CD8-positive, alpha-beta memory T cell (primary cell): ENCODE measurements at regions not wholly inside any gene's neighbourhood (a gene's known extent, or its start where the extent isn't known, plus 50 kb on each side); places are given as distances from the start of the nearest gene placed in this dataset.

Source experiments
- CTCF ChIA-PET: fragments of 350-600 bp; sonication (Branson Sonifier 250); formaldehyde crosslinking; loops from one replicate; lab custom pipeline; 2021; ENCODE audit warnings: antibody characterized with exemption; lab: Charles Lee
- POLR2A ChIA-PET: fragments of 350-600 bp; sonication (Branson Sonifier 250); formaldehyde crosslinking; loops from one replicate; lab custom pipeline; 2021; ENCODE audit warnings: antibody characterized with exemption; lab: Charles Lee
- DNase-seq, 5 donors: peaks; one replicate each; pipeline versions ENCODE4 v3.0.0 to v3.0.0-alpha.2; 2020 to 2022; ENCODE audit warnings: mixed read lengths in 1 of 5
- H3K27ac ChIP-seq: one replicate; pipeline ENCODE4 v1.7.0; 2013; ENCODE audit warnings: low read depth, mild to moderate bottlenecking, low read length, moderate library complexity
- H3K27me3 ChIP-seq: 2 replicates; pipeline ENCODE4 v1.7.0; 2013; ENCODE audit warnings: low read length, mild to moderate bottlenecking; ENCODE audit not compliant: insufficient read depth, poor library complexity, severe bottlenecking
- H3K36me3 ChIP-seq: 2 replicates; pipeline ENCODE4 v1.7.0; 2013; ENCODE audit warnings: mild to moderate bottlenecking, low read length, moderate library complexity; ENCODE audit not compliant: insufficient read depth
- H3K4me1 ChIP-seq: 2 replicates; pipeline ENCODE4 v1.7.0; 2013; ENCODE audit warnings: mild to moderate bottlenecking, low read length, moderate library complexity; ENCODE audit not compliant: insufficient read depth
- H3K4me3 ChIP-seq: 2 replicates; pipeline ENCODE4 v1.7.0; 2013; ENCODE audit warnings: mild to moderate bottlenecking, low read length
- H3K9me3 ChIP-seq: 2 replicates; pipeline ENCODE4 v1.7.0; 2013; ENCODE audit warnings: mild to moderate bottlenecking, low read length
- H3K27ac Mint-ChIP-seq, 8 donors: one replicate each; pipeline ENCODE4 v1.8.0; 2020 to 2021; ENCODE audit warnings: mixed read lengths in 8 of 8, mild to moderate bottlenecking in 6 of 8, inconsistent platforms in 3 of 8, moderate library complexity in 3 of 8
- H3K27me3 Mint-ChIP-seq, 2 donors: one replicate each; pipeline ENCODE4 v1.8.0; 2020 to 2021; ENCODE audit warnings: mixed read lengths in 2 of 2, mild to moderate bottlenecking in 1 of 2, moderate library complexity in 1 of 2
- H3K36me3 Mint-ChIP-seq, 3 donors: one replicate each; pipeline ENCODE4 v1.8.0; 2020 to 2021; ENCODE audit warnings: mixed read lengths in 3 of 3, inconsistent platforms in 1 of 3, mild to moderate bottlenecking in 1 of 3
- H3K4me1 Mint-ChIP-seq, 3 donors: one replicate each; pipeline ENCODE4 v1.8.0; 2020 to 2021; ENCODE audit warnings: mixed read lengths in 3 of 3, inconsistent platforms in 1 of 3, mild to moderate bottlenecking in 1 of 3
- H3K4me3 Mint-ChIP-seq, 7 donors: one replicate each; pipeline ENCODE4 v1.8.0; 2020 to 2021; ENCODE audit warnings: mixed read lengths in 7 of 7, mild to moderate bottlenecking in 6 of 7, moderate library complexity in 4 of 7, inconsistent platforms in 2 of 7
- H3K9me3 Mint-ChIP-seq, 5 donors: one replicate each; pipeline ENCODE4 v1.8.0; 2020 to 2022; ENCODE audit warnings: mixed read lengths in 5 of 5, mild to moderate bottlenecking in 3 of 5, moderate library complexity in 2 of 5, inconsistent platforms in 1 of 5

- DNase-seq: no peak
- H3K9me3 ChIP-seq: no peaks in the 10 kb centered on the region
- Mint-ChIP-seq H3K4me1 (peaks cover 6 to 7% (median 7%) of the 10 kb centered on the region in 3 donors), H3K36me3 (peaks cover 0 to 6% (median 0%) of the 10 kb centered on the region in 3 donors), H3K4me3 (no peak overlapping the region), H3K27me3 (peaks cover 0 to 3% of the 10 kb centered on the region in 2 donors), H3K27ac (no peak overlapping the region), H3K9me3 (peaks cover 0 to 6% (median 3%) of the 10 kb centered on the region in 5 donors)
- CTCF ChIA-PET: no interaction called here
- H3K36me3 ChIP-seq: no peaks in the 10 kb centered on the region
- no peaks in the 10 kb centered on the region for H3K27me3 ChIP-seq
- POLR2A ChIA-PET: no interaction called here
- no peak overlapping the region for H3K4me3 ChIP-seq
- H3K4me1 ChIP-seq: no peaks in the 10 kb centered on the region
- H3K27ac ChIP-seq: no peak overlapping the region
Observed at GRCh38 chr6:14243597-14243996, 126.0 kb downstream of the CD83 start.

- Histone ChIP-seq H3K4me3 (no peak overlapping the region), H3K9me3 (no peaks in the 10 kb centered on the region), H3K27me3 (no peaks in the 10 kb centered on the region), H3K4me1 (no peaks in the 10 kb centered on the region), H3K27ac (no peak overlapping the region), H3K36me3 (no peaks in the 10 kb centered on the region)
- H3K36me3 Mint-ChIP-seq: no peaks in the 10 kb centered on the region
- no peak for DNase-seq
- H3K9me3 Mint-ChIP-seq: no peaks in the 10 kb centered on the region
- no peaks in the 10 kb centered on the region for H3K27me3 Mint-ChIP-seq
- H3K27ac Mint-ChIP-seq: no peak overlapping the region
- ChIA-PET POLR2A (no interaction called here), CTCF (no interaction called here)
- H3K4me1 Mint-ChIP-seq: no peaks in the 10 kb centered on the region
- no peak overlapping the region for H3K4me3 Mint-ChIP-seq
Observed at GRCh38 chr6:14246876-14247275, 129.3 kb downstream of the CD83 start.

GRCh38 chr6:14250573-14250972, 133.0 kb downstream of the CD83 start:
- Mint-ChIP-seq H3K4me1 (no peaks in the 10 kb centered on the region), H3K27me3 (no peaks in the 10 kb centered on the region), H3K9me3 (no peaks in the 10 kb centered on the region), H3K36me3 (no peaks in the 10 kb centered on the region), H3K27ac (no peak overlapping the region), H3K4me3 (no peak overlapping the region)
- CTCF ChIA-PET: no interaction called here
- no peaks in the 10 kb centered on the region for H3K36me3 ChIP-seq
- H3K9me3 ChIP-seq: no peaks in the 10 kb centered on the region
- no peaks in the 10 kb centered on the region for H3K4me1 ChIP-seq
- no peak for DNase-seq
- H3K27me3 ChIP-seq: no peaks in the 10 kb centered on the region
- POLR2A ChIA-PET: no interaction called here
- no peak overlapping the region for H3K27ac ChIP-seq
- H3K4me3 ChIP-seq: no peak overlapping the region

GRCh38 chr6:14252271-14252850, 134.8 kb downstream of the CD83 start:
- no peaks in the 10 kb centered on the region for H3K9me3 ChIP-seq
- no peaks in the 10 kb centered on the region for H3K36me3 ChIP-seq
- H3K27me3 Mint-ChIP-seq: peaks cover 0 to 3% of the 10 kb centered on the region in 2 donors
- H3K27ac ChIP-seq: no peak overlapping the region
- H3K4me3 ChIP-seq: no peak overlapping the region
- H3K4me1 ChIP-seq: no peaks in the 10 kb centered on the region
- DNase-seq: no peak
- ChIA-PET CTCF (no interaction called here), POLR2A (no interaction called here)
- no peaks in the 10 kb centered on the region for H3K4me1 Mint-ChIP-seq
- H3K4me3 Mint-ChIP-seq: no peak overlapping the region
- no peak overlapping the region for H3K27ac Mint-ChIP-seq
- H3K27me3 ChIP-seq: no peaks in the 10 kb centered on the region
- H3K36me3 Mint-ChIP-seq: no peaks in the 10 kb centered on the region
- H3K9me3 Mint-ChIP-seq: no peaks in the 10 kb centered on the region

GRCh38 chr6:14254505-14254904, 136.9 kb downstream of the CD83 start:
- POLR2A ChIA-PET: no interaction called here
- peak overlapping the region in 1 of 8 donors; percentile 40 for H3K27ac Mint-ChIP-seq
- CTCF ChIA-PET: no interaction called here
- Histone ChIP-seq H3K4me3 (no peak overlapping the region), H3K4me1 (no peaks in the 10 kb centered on the region), H3K27me3 (no peaks in the 10 kb centered on the region), H3K9me3 (no peaks in the 10 kb centered on the region), H3K36me3 (no peaks in the 10 kb centered on the region), H3K27ac (no peak overlapping the region)
- no peak overlapping the region for H3K4me3 Mint-ChIP-seq
- H3K27me3 Mint-ChIP-seq: peaks cover 0 to 3% of the 10 kb centered on the region in 2 donors
- DNase-seq: no peak
- H3K36me3 Mint-ChIP-seq: no peaks in the 10 kb centered on the region
- H3K4me1 Mint-ChIP-seq: no peaks in the 10 kb centered on the region
- no peaks in the 10 kb centered on the region for H3K9me3 Mint-ChIP-seq

- Mint-ChIP-seq H3K9me3 (peaks cover 0 to 7% (median 3%) of the 10 kb centered on the region in 5 donors), H3K36me3 (peaks cover 0 to 3% (median 0%) of the 10 kb centered on the region in 3 donors), H3K27me3 (peaks cover 0 to 3% of the 10 kb centered on the region in 2 donors), H3K27ac (no peak overlapping the region), H3K4me1 (no peaks in the 10 kb centered on the region), H3K4me3 (no peak overlapping the region)
- Histone ChIP-seq H3K4me1 (no peaks in the 10 kb centered on the region), H3K27ac (no peak overlapping the region), H3K27me3 (no peaks in the 10 kb centered on the region), H3K9me3 (no peaks in the 10 kb centered on the region), H3K36me3 (no peaks in the 10 kb centered on the region), H3K4me3 (no peak overlapping the region)
- DNase-seq: no peak
- POLR2A ChIA-PET: no interaction called here
- CTCF ChIA-PET: no interaction called here
Observed at GRCh38 chr6:14255916-14256315, 138.3 kb downstream of the CD83 start.

- H3K36me3 ChIP-seq: no peaks in the 10 kb centered on the region
- DNase-seq: no peak
- Mint-ChIP-seq H3K4me3 (no peak overlapping the region), H3K4me1 (no peaks in the 10 kb centered on the region), H3K36me3 (peaks cover 0 to 12% (median 0%) of the 10 kb centered on the region in 3 donors), H3K27ac (peak overlapping the region in 1 of 8 donors; percentile 6), H3K9me3 (peaks cover 2 to 11% (median 7%) of the 10 kb centered on the region in 5 donors), H3K27me3 (peaks cover 0 to 3% of the 10 kb centered on the region in 2 donors)
- H3K4me1 ChIP-seq: no peaks in the 10 kb centered on the region
- H3K27me3 ChIP-seq: no peaks in the 10 kb centered on the region
- CTCF ChIA-PET: no interaction called here
- no peak overlapping the region for H3K27ac ChIP-seq
- POLR2A ChIA-PET: no interaction called here
- H3K4me3 ChIP-seq: no peak overlapping the region
- H3K9me3 ChIP-seq: no peaks in the 10 kb centered on the region
Observed at GRCh38 chr6:14258117-14258516, 140.5 kb downstream of the CD83 start.

GRCh38 chr6:14258695-14259593, 141.4 kb downstream of the CD83 start:
- H3K27ac Mint-ChIP-seq: peak overlapping the region in 1 of 8 donors; percentile 57
- DNase-seq: no peak
- H3K4me1 Mint-ChIP-seq: no peaks in the 10 kb centered on the region
- peaks cover 0 to 18% (median 0%) of the 10 kb centered on the region in 3 donors for H3K36me3 Mint-ChIP-seq
- ChIA-PET CTCF (no interaction called here), POLR2A (no interaction called here)
- peaks cover 8 to 17% (median 14%) of the 10 kb centered on the region in 5 donors for H3K9me3 Mint-ChIP-seq
- no peaks in the 10 kb centered on the region for H3K36me3 ChIP-seq
- no peaks in the 10 kb centered on the region for H3K27me3 ChIP-seq
- no peak overlapping the region for H3K4me3 Mint-ChIP-seq
- no peaks in the 10 kb centered on the region for H3K4me1 ChIP-seq
- H3K9me3 ChIP-seq: peaks cover 4% of the 10 kb centered on the region
- peaks cover 0 to 3% of the 10 kb centered on the region in 2 donors for H3K27me3 Mint-ChIP-seq
- no peak overlapping the region for H3K4me3 ChIP-seq
- H3K27ac ChIP-seq: no peak overlapping the region
